BLaER1 (cell line): ENCODE measurements at regions not wholly inside any gene's neighbourhood (a gene's known extent, or its start where the extent isn't known, plus 50 kb on each side); places are given as distances from the start of the nearest gene placed in this dataset.

Source experiments
- H3K27ac ChIP-seq: shearing (Covaris generic); formaldehyde crosslinking; 2 replicates; pipeline ENCODE4 v1.8.1; 2022
- H3K27me3 ChIP-seq: shearing (Covaris generic); formaldehyde crosslinking; 2 replicates; pipeline ENCODE4 v1.8.1; 2022
- H3K36me3 ChIP-seq: shearing (Covaris generic); formaldehyde crosslinking; 2 replicates; pipeline ENCODE4 v1.8.1; 2022
- H3K4me1 ChIP-seq: shearing (Covaris generic); formaldehyde crosslinking; 2 replicates; pipeline ENCODE4 v1.8.1; 2022
- H3K4me2 ChIP-seq: shearing (Covaris generic); formaldehyde crosslinking; 2 replicates; pipeline ENCODE4 v1.8.1; 2022
- H3K4me3 ChIP-seq: shearing (Covaris generic); formaldehyde crosslinking; 2 replicates; pipeline ENCODE4 v1.8.1; 2022
- H3K9ac ChIP-seq: shearing (Covaris generic); formaldehyde crosslinking; 2 replicates; pipeline ENCODE4 v1.8.1; 2022
- H3K9me3 ChIP-seq: shearing (Covaris generic); formaldehyde crosslinking; 2 replicates; pipeline ENCODE4 v1.8.1; 2022
- H4K20me1 ChIP-seq: shearing (Covaris generic); formaldehyde crosslinking; 2 replicates; pipeline ENCODE4 v1.8.1; 2022
- Cebpa-rat ChIP-seq: shearing (Covaris generic); IDR thresholded peaks from 2 replicates; pipeline ENCODE4 v1.8.1; 2022

DNA sequence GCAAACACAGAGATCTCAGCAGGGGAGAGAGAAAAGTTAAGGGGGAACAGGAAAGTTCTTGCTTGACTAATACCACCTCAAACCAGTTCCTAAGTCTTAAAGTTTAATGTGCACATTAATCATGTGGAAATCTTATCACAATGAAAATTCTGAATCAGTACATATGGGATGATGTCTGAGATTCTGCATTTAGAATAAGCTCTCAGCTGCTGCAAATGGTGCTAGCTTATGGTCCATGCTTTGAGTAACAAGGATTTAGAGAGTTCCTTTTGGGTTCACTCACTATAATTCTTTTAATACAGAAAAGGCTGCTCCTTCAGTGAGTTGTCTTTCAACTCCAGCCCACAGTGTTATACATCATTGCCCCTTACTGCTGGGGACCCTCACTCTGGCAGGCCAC lies 99.5 kb upstream of the THRB start:
- H3K36me3 ChIP-seq = no peaks in the 10 kb centered on the region
- H3K4me3 ChIP-seq = no peak overlapping the region
- H3K9ac ChIP-seq = no peak overlapping the region
- no peak overlapping the region for H3K27ac ChIP-seq
- H3K4me1 ChIP-seq = peaks cover 5% of the 10 kb centered on the region
- no peaks in the 10 kb centered on the region for H3K27me3 ChIP-seq
- no peak overlapping the region for H3K4me2 ChIP-seq
- no peak for TF ChIP-seq Cebpa-rat
- no peaks in the 10 kb centered on the region for H4K20me1 ChIP-seq
- no peaks in the 10 kb centered on the region for H3K9me3 ChIP-seq

GRCh38 chr3:24595796-24596195 lies 101.1 kb upstream of the THRB start:
- no peaks in the 10 kb centered on the region for H3K27me3 ChIP-seq
- TF ChIP-seq Cebpa-rat = no peak
- H3K9me3 ChIP-seq = no peaks in the 10 kb centered on the region
- no peak overlapping the region for H3K4me2 ChIP-seq
- H3K4me1 ChIP-seq = no peaks in the 10 kb centered on the region
- H3K9ac ChIP-seq = no peak overlapping the region
- no peaks in the 10 kb centered on the region for H3K36me3 ChIP-seq
- H3K4me3 ChIP-seq = no peak overlapping the region
- no peaks in the 10 kb centered on the region for H4K20me1 ChIP-seq
- H3K27ac ChIP-seq = no peak overlapping the region

- H3K4me3 ChIP-seq = no peak overlapping the region
- H3K4me2 ChIP-seq = no peak overlapping the region
- no peak for TF ChIP-seq Cebpa-rat
- no peaks in the 10 kb centered on the region for H3K36me3 ChIP-seq
- H3K4me1 ChIP-seq = no peaks in the 10 kb centered on the region
- H3K27me3 ChIP-seq = no peaks in the 10 kb centered on the region
- H3K27ac ChIP-seq = no peak overlapping the region
- no peak overlapping the region for H3K9ac ChIP-seq
- no peaks in the 10 kb centered on the region for H4K20me1 ChIP-seq
- no peaks in the 10 kb centered on the region for H3K9me3 ChIP-seq
These were observed 102.0 kb upstream of the THRB start for GRCh38 chr3:24596626-24597025.

DNA sequence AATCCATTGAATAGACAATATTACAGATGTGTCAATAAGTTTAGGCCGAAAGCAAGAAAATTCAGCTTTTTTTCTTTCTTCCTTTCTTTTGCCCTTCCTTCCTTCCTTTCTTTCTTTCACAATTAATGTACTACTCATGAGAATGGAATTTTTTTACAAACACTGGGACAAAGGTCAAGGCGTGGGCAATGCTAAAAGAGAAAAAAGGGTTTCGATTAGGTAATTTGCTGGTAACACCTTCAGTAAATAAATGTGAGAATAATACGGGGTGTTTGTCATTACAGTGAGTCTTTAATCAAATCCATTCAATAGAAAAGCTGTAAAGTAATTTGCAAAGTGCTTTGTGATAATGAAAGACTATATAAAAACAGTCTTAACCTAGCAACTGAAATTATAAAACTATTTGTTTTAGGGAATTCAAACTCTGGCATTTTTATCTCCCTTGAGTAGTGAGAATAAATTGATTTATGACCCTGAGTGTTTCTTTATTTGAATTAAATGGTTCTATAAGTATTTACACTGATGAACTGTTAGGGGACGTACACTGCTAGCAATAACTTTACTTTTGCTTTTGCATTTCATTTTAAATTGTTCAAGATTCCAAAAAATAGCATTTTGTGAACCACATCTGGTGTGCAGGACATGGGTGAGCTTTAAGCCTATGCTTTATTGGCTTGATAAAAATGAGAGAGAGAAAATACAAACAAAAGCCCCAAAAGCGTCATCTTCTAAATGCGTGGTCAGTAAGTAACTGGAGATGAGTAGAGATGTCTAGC lies 104.2 kb upstream of the THRB start:
- Histone ChIP-seq H3K9me3 (no peaks in the 10 kb centered on the region), H3K4me1 (no peaks in the 10 kb centered on the region), H3K9ac (no peak overlapping the region), H3K36me3 (no peaks in the 10 kb centered on the region), H3K4me2 (no peak overlapping the region), H3K4me3 (no peak overlapping the region), H3K27me3 (no peaks in the 10 kb centered on the region), H4K20me1 (no peaks in the 10 kb centered on the region), H3K27ac (no peak overlapping the region)
- TF ChIP-seq Cebpa-rat = no peak

GRCh38 chr3:24601066-24601939 lies 106.7 kb upstream of the THRB start:
- H3K9me3 ChIP-seq = no peaks in the 10 kb centered on the region
- no peaks in the 10 kb centered on the region for H3K27me3 ChIP-seq
- H3K27ac ChIP-seq = no peak overlapping the region
- H3K36me3 ChIP-seq = no peaks in the 10 kb centered on the region
- H3K4me2 ChIP-seq = no peak overlapping the region
- no peaks in the 10 kb centered on the region for H3K4me1 ChIP-seq
- no peak for TF ChIP-seq Cebpa-rat
- H3K4me3 ChIP-seq = no peak overlapping the region
- H4K20me1 ChIP-seq = no peaks in the 10 kb centered on the region
- no peak overlapping the region for H3K9ac ChIP-seq

- Histone ChIP-seq H3K9me3 (no peaks in the 10 kb centered on the region), H3K27me3 (no peaks in the 10 kb centered on the region), H3K9ac (no peak overlapping the region), H3K4me2 (no peak overlapping the region), H3K4me3 (no peak overlapping the region), H3K27ac (no peak overlapping the region), H3K36me3 (no peaks in the 10 kb centered on the region), H3K4me1 (no peaks in the 10 kb centered on the region), H4K20me1 (no peaks in the 10 kb centered on the region)
- no peak for TF ChIP-seq Cebpa-rat
These were observed 109.6 kb upstream of the THRB start for GRCh38 chr3:24604215-24604614.

DNA sequence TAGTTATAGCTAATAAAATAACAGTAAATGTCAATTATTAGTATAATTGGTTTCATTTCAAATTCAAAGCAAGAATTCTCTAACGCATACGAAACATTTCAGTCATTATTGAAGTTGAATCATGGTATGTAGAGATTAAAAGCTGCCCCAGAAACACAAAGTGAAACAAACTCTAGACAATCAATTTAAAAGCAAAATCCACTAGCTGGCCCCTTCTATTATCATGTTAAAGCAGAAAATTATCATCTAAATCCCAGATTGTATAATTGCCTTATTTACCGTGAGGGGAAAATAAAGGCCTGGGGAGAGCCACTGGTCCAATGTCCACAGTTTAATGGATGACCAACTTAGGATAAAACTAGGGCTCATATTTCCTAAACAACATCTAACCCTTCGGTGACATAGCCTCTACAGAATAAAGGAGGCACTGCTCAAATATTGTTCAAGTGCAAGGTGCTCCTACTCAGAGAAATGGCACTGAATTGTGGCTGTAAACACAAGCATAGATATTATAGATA lies 110.9 kb upstream of the THRB start:
- no peak for TF ChIP-seq Cebpa-rat
- H3K4me2 ChIP-seq = no peak overlapping the region
- H4K20me1 ChIP-seq = no peaks in the 10 kb centered on the region
- H3K9ac ChIP-seq = no peak overlapping the region
- H3K4me3 ChIP-seq = no peak overlapping the region
- H3K27ac ChIP-seq = no peak overlapping the region
- H3K4me1 ChIP-seq = no peaks in the 10 kb centered on the region
- H3K9me3 ChIP-seq = no peaks in the 10 kb centered on the region
- no peaks in the 10 kb centered on the region for H3K36me3 ChIP-seq
- H3K27me3 ChIP-seq = no peaks in the 10 kb centered on the region

- TF ChIP-seq Cebpa-rat = no peak
These were observed 112.6 kb upstream of the THRB start for GRCh38 chr3:24607281-24607680.

GRCh38 chr3:24608701-24609390 lies 114.2 kb upstream of the THRB start:
- Histone ChIP-seq H3K9me3 (no peaks in the 10 kb centered on the region), H3K4me1 (no peaks in the 10 kb centered on the region), H3K4me3 (no peak overlapping the region), H3K4me2 (no peak overlapping the region), H4K20me1 (no peaks in the 10 kb centered on the region), H3K27me3 (no peaks in the 10 kb centered on the region), H3K36me3 (no peaks in the 10 kb centered on the region), H3K9ac (no peak overlapping the region), H3K27ac (no peak overlapping the region)
- no peak for TF ChIP-seq Cebpa-rat

More at GRCh38 chr3:24607281-24607680, 112.6 kb upstream of the THRB start:
- Histone ChIP-seq H3K4me1 (no peaks in the 10 kb centered on the region), H3K9ac (no peak overlapping the region), H3K4me3 (no peak overlapping the region), H4K20me1 (no peaks in the 10 kb centered on the region), H3K4me2 (no peak overlapping the region), H3K27me3 (no peaks in the 10 kb centered on the region), H3K36me3 (no peaks in the 10 kb centered on the region), H3K9me3 (no peaks in the 10 kb centered on the region), H3K27ac (no peak overlapping the region)

DNA sequence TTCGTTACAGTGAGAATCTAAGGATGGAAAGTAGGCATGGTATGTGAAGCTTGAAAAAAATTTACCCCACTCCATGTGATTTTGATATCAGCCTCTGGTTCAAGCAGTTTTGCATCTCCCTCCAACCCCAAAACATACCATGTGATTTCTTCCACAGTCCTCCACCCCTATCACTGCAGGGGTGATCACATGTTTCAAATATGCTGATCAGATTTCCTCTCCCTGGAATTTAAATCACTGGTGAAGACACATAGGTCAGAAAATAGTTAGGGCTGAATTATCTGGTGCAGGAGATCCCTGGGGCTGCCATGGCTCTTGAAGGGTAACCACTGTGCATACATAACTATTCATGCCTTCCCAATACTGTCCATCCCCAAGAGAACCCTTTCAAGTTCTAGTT lies 119.7 kb upstream of the THRB start:
- no peak overlapping the region for H3K9ac ChIP-seq
- H3K4me1 ChIP-seq = no peaks in the 10 kb centered on the region
- H3K27ac ChIP-seq = no peak overlapping the region
- H3K4me2 ChIP-seq = no peak overlapping the region
- no peak overlapping the region for H3K4me3 ChIP-seq
- H4K20me1 ChIP-seq = no peaks in the 10 kb centered on the region
- H3K9me3 ChIP-seq = no peaks in the 10 kb centered on the region
- no peaks in the 10 kb centered on the region for H3K36me3 ChIP-seq
- no peaks in the 10 kb centered on the region for H3K27me3 ChIP-seq
- TF ChIP-seq Cebpa-rat = no peak
